ENCODE measurements at regions not wholly inside any gene's neighbourhood (a gene's known extent, or its start where the extent isn't known, plus 50 kb on each side); places are given as distances from the start of the nearest gene placed in this dataset.

- Histone ChIP-seq H3K27ac (replicated peaks) (no peak overlapping the region), H3K4me3 (replicated peaks; ENCODE audit: insufficient read depth, low read length) (no peak overlapping the region), H3K27me3 (ENCODE audit: insufficient read depth, poor library complexity, severe bottlenecking) (no peaks in the 10 kb centered on the region)
- DNase-seq (ENCODE audit: low read depth in 1 of 2, low spot score in 1 of 2), result no peak
- TF ChIP-seq, protein P1, sequence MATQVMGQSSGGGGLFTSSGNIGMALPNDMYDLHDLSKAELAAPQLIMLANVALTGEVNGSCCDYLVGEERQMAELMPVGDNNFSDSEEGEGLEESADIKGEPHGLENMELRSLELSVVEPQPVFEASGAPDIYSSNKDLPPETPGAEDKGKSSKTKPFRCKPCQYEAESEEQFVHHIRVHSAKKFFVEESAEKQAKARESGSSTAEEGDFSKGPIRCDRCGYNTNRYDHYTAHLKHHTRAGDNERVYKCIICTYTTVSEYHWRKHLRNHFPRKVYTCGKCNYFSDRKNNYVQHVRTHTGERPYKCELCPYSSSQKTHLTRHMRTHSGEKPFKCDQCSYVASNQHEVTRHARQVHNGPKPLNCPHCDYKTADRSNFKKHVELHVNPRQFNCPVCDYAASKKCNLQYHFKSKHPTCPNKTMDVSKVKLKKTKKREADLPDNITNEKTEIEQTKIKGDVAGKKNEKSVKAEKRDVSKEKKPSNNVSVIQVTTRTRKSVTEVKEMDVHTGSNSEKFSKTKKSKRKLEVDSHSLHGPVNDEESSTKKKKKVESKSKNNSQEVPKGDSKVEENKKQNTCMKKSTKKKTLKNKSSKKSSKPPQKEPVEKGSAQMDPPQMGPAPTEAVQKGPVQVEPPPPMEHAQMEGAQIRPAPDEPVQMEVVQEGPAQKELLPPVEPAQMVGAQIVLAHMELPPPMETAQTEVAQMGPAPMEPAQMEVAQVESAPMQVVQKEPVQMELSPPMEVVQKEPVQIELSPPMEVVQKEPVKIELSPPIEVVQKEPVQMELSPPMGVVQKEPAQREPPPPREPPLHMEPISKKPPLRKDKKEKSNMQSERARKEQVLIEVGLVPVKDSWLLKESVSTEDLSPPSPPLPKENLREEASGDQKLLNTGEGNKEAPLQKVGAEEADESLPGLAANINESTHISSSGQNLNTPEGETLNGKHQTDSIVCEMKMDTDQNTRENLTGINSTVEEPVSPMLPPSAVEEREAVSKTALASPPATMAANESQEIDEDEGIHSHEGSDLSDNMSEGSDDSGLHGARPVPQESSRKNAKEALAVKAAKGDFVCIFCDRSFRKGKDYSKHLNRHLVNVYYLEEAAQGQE (IDR thresholded peaks at IDR 0.05; ENCODE audit: insufficient replicate concordance, low read depth), result no peak
- TF ChIP-seq GABPA (IDR thresholded peaks at IDR 0.05; ENCODE audit: low read depth) (no peak), POLR2AphosphoS5 (IDR thresholded peaks at IDR 0.05; ENCODE audit: low read depth) (no peak)
Observed at GRCh38 chr2:43057026-43057741, 169.2 kb downstream of the ZFP36L2 start.

DNA sequence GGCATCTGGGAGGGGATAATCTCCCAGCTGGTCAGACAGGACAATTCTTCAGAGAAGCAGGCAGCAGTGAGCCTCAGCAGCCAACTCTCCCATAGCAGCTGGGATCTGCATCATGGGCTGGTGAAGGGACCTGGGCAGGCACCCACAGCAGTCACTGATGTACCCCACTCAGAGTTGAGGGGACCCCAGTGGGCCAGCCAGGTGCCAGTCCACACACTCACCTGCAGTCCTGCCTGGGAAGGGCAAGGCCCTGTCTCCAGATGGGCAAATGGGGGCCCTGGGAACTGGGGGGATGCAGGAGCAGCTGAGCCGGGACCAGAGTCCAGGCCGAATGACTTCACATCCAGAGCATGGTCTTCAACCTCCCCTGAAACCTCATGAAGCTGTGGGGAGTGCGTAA, 170.4 kb downstream of the ZFP36L2 start:
- no peak overlapping the region for H3K27ac ChIP-seq (replicated peaks)
- H3K4me3 ChIP-seq (replicated peaks; ENCODE audit: insufficient read depth, low read length), result no peak overlapping the region
- TF ChIP-seq, protein P1 (IDR thresholded peaks at IDR 0.05; ENCODE audit: insufficient replicate concordance, low read depth), result no peak
- TF ChIP-seq POLR2AphosphoS5 (IDR thresholded peaks at IDR 0.05; ENCODE audit: low read depth) (no peak), GABPA (IDR thresholded peaks at IDR 0.05; ENCODE audit: low read depth) (no peak), SPI1 (IDR thresholded peaks at IDR 0.05; ENCODE audit: borderline replicate concordance, low read depth) (no peak), CTCF (IDR thresholded peaks at IDR 0.05; ENCODE audit: insufficient read depth, low read length) (no peak)
- no peaks in the 10 kb centered on the region for H3K27me3 ChIP-seq (ENCODE audit: insufficient read depth, poor library complexity, severe bottlenecking)
- no peak for DNase-seq (ENCODE audit: low read depth in 1 of 2, low spot score in 1 of 2)

GRCh38 chr2:43055086-43055912, 171.1 kb downstream of the ZFP36L2 start:
- Histone ChIP-seq H3K27me3 (ENCODE audit: insufficient read depth, poor library complexity, severe bottlenecking) (no peaks in the 10 kb centered on the region), H3K4me3 (replicated peaks; ENCODE audit: insufficient read depth, low read length) (no peak overlapping the region), H3K27ac (replicated peaks) (no peak overlapping the region)
- no peak for DNase-seq (ENCODE audit: low read depth in 1 of 2, low spot score in 1 of 2)
- no peak for TF ChIP-seq CTCF (IDR thresholded peaks at IDR 0.05; ENCODE audit: insufficient read depth, low read length)
- TF ChIP-seq SPI1 (IDR thresholded peaks at IDR 0.05; ENCODE audit: borderline replicate concordance, low read depth), result no peak
- TF ChIP-seq POLR2AphosphoS5 (IDR thresholded peaks at IDR 0.05; ENCODE audit: low read depth), result no peak

DNA sequence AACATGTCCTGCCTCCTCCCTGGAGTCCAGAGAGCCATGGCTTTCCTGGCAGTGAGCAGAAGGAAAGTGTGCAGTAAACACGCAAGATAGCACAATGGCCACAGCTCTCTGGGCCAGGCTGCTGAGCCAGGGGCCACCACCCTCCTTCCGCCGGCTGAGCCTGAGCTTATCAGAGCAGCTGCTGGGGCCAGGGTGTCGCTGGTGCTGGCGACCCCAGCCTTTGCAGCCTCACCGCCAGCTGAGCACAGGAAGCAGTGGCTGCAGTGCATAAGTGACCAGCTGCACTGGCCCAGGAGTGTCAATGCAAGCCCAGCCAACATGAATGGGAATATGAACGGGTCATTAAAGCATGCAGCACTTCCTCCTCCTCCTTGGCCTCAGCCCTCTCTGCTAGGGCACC, 172.0 kb downstream of the ZFP36L2 start:
- Histone ChIP-seq H3K27me3 (ENCODE audit: insufficient read depth, poor library complexity, severe bottlenecking) (no peaks in the 10 kb centered on the region), H3K27ac (replicated peaks) (no peak overlapping the region), H3K4me3 (replicated peaks; ENCODE audit: insufficient read depth, low read length) (no peak overlapping the region)
- TF ChIP-seq SPI1 (IDR thresholded peaks at IDR 0.05; ENCODE audit: borderline replicate concordance, low read depth) (peak; percentile 26; the same call in 1 of the 2 replicates), GABPA (IDR thresholded peaks at IDR 0.05; ENCODE audit: low read depth) (no peak)
- DNase-seq (ENCODE audit: low read depth in 1 of 2, low spot score in 1 of 2), result no peak
